ENCODE measurements at regions not wholly inside any gene's neighbourhood (a gene's known extent, or its start where the extent isn't known, plus 50 kb on each side); places are given as distances from the start of the nearest gene placed in this dataset.

- no peak for DNase-seq (ENCODE audit: unreplicated experiment)
- TF ChIP-seq, protein P1, sequence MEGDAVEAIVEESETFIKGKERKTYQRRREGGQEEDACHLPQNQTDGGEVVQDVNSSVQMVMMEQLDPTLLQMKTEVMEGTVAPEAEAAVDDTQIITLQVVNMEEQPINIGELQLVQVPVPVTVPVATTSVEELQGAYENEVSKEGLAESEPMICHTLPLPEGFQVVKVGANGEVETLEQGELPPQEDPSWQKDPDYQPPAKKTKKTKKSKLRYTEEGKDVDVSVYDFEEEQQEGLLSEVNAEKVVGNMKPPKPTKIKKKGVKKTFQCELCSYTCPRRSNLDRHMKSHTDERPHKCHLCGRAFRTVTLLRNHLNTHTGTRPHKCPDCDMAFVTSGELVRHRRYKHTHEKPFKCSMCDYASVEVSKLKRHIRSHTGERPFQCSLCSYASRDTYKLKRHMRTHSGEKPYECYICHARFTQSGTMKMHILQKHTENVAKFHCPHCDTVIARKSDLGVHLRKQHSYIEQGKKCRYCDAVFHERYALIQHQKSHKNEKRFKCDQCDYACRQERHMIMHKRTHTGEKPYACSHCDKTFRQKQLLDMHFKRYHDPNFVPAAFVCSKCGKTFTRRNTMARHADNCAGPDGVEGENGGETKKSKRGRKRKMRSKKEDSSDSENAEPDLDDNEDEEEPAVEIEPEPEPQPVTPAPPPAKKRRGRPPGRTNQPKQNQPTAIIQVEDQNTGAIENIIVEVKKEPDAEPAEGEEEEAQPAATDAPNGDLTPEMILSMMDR (IDR thresholded peaks at IDR 0.05; ENCODE audit: unreplicated experiment), result no peak
- H3K27ac Mint-ChIP-seq (ENCODE audit: low read depth, unreplicated experiment), result no peak overlapping the region
- H3K9me3 Mint-ChIP-seq (ENCODE audit: unreplicated experiment), result no peaks in the 10 kb centered on the region
- peaks cover 72% of the 10 kb centered on the region for H3K27me3 Mint-ChIP-seq (ENCODE audit: insufficient read depth, unreplicated experiment)
- H3K36me3 Mint-ChIP-seq (ENCODE audit: insufficient read depth, unreplicated experiment), result no peaks in the 10 kb centered on the region
- H3K4me3 Mint-ChIP-seq (ENCODE audit: unreplicated experiment), result no peak overlapping the region
- CTCF ChIA-PET, result interaction anchor here (0.5 to 1.0 kb wide), 5 partner anchors 16 to 889 kb away, joined by 3 to 4 read pairs (median 3); no protein-coding TSS in a partner anchor
- BruUV-seq (replicated peaks), result no TSS peak
- peaks cover 5% of the 10 kb centered on the region for H3K4me1 Mint-ChIP-seq (ENCODE audit: insufficient read depth, unreplicated experiment)
- POLR2A ChIA-PET, result interaction anchor here (0.9 kb wide), 1 partner anchor 19 kb away, joined by 5 read pairs; no protein-coding TSS in a partner anchor
- intact Hi-C loops (cut with micrococcal nuclease), result no loop called here
These were observed 59.2 kb downstream of the PABIR2 start for GRCh38 chrX:134737721-134738369.

GRCh38 chrX:134737061-134737460 lies 59.9 kb downstream of the PABIR2 start:
- H3K4me1 Mint-ChIP-seq (ENCODE audit: insufficient read depth, unreplicated experiment), result peaks cover 5% of the 10 kb centered on the region
- no peak overlapping the region for H3K4me3 Mint-ChIP-seq (ENCODE audit: unreplicated experiment)
- intact Hi-C loops (cut with micrococcal nuclease), result no loop called here
- no peak for DNase-seq (ENCODE audit: unreplicated experiment)
- no peak overlapping the region for H3K27ac Mint-ChIP-seq (ENCODE audit: low read depth, unreplicated experiment)
- peaks cover 73% of the 10 kb centered on the region for H3K27me3 Mint-ChIP-seq (ENCODE audit: insufficient read depth, unreplicated experiment)
- TF ChIP-seq, protein P1 (IDR thresholded peaks at IDR 0.05; ENCODE audit: unreplicated experiment), result no peak
- H3K9me3 Mint-ChIP-seq (ENCODE audit: unreplicated experiment), result no peaks in the 10 kb centered on the region
- CTCF ChIA-PET, result interaction anchor here (0.9 to 1.0 kb wide), 2 partner anchors 17 to 71 kb away, joined by 3 to 4 read pairs; no protein-coding TSS in a partner anchor
- no TSS peak for BruUV-seq (replicated peaks)
- no peaks in the 10 kb centered on the region for H3K36me3 Mint-ChIP-seq (ENCODE audit: insufficient read depth, unreplicated experiment)
- POLR2A ChIA-PET, result no interaction called here

DNA sequence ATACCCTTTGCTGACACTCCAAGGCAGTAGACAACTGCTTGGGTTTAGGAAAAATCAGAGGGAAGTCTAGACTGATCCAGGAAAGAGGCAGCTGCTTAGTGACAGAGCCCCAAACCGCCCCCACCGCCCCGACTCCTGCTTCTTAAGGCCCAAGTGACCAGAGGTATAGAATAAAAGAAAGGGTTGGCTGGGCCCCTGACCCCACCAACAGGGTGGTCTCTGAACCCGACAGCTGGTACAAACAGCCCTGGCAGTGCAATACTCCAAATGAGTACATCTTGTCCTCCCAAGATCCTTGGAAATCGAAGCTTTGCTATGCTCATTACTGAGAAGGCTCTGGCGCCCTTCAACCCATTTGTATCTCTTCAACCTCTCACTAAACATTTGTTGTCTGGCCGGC lies 60.6 kb downstream of the PABIR2 start:
- no peak overlapping the region for H3K27ac Mint-ChIP-seq (ENCODE audit: low read depth, unreplicated experiment)
- TF ChIP-seq, protein P1 (IDR thresholded peaks at IDR 0.05; ENCODE audit: unreplicated experiment), result no peak

DNA sequence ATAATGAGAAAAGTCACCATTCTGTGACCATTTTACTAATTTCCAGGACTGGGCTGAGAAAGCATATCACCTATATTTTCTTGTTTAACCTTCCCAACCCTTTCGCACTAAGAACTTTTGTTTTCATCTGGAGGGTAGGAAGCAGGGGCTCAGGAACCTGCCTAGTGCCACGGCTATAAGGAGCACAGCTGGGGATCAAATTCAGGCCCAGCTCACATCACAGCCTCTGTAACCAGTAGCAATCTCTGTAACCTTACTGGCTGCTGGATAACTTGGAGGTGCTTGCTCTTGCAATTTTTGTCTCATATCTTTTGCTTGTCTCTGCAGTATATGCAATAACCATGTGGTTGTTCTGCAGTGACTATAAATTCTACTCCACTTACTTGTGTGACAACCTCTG lies 62.0 kb downstream of the PABIR2 start:
- no peak overlapping the region for H3K27ac Mint-ChIP-seq (ENCODE audit: low read depth, unreplicated experiment)
- no peak overlapping the region for H3K4me3 Mint-ChIP-seq (ENCODE audit: unreplicated experiment)
- H3K36me3 Mint-ChIP-seq (ENCODE audit: insufficient read depth, unreplicated experiment), result no peaks in the 10 kb centered on the region
- intact Hi-C loops (cut with micrococcal nuclease), result no loop called here
- ChIA-PET POLR2A (interaction anchor here (0.7 kb wide), 1 partner anchor 25 kb away, joined by 3 read pairs; no protein-coding TSS in a partner anchor), CTCF (interaction anchor here (0.6 kb wide), 3 partner anchors 114 to 227 kb away, joined by 3 to 5 read pairs (median 3); no protein-coding TSS in a partner anchor)
- peaks cover 5% of the 10 kb centered on the region for H3K4me1 Mint-ChIP-seq (ENCODE audit: insufficient read depth, unreplicated experiment)
- H3K27me3 Mint-ChIP-seq (ENCODE audit: insufficient read depth, unreplicated experiment), result peaks cover 86% of the 10 kb centered on the region
- no peak for DNase-seq (ENCODE audit: unreplicated experiment)
- no TSS peak for BruUV-seq (replicated peaks)
- TF ChIP-seq, protein P1 (IDR thresholded peaks at IDR 0.05; ENCODE audit: unreplicated experiment), result no peak
- no peaks in the 10 kb centered on the region for H3K9me3 Mint-ChIP-seq (ENCODE audit: unreplicated experiment)

More for the DNA sequence above, 60.6 kb downstream of the PABIR2 start:
- Mint-ChIP-seq H3K4me1 (ENCODE audit: insufficient read depth, unreplicated experiment) (peaks cover 5% of the 10 kb centered on the region), H3K9me3 (ENCODE audit: unreplicated experiment) (no peaks in the 10 kb centered on the region), H3K4me3 (ENCODE audit: unreplicated experiment) (no peak overlapping the region), H3K36me3 (ENCODE audit: insufficient read depth, unreplicated experiment) (no peaks in the 10 kb centered on the region), H3K27me3 (ENCODE audit: insufficient read depth, unreplicated experiment) (peaks cover 73% of the 10 kb centered on the region)
- ChIA-PET CTCF (interaction anchor here (0.6 kb wide), 1 partner anchor 16 kb away, joined by 4 read pairs; no protein-coding TSS in a partner anchor), POLR2A (no interaction called here)
- BruUV-seq (replicated peaks), result no TSS peak
- intact Hi-C loops (cut with micrococcal nuclease), result no loop called here
- no peak for DNase-seq (ENCODE audit: unreplicated experiment)

Measured in MCF 10A (cell line).